ENCODE measurements at regions not wholly inside any gene's neighbourhood (a gene's known extent, or its start where the extent isn't known, plus 50 kb on each side); places are given as distances from the start of the nearest gene placed in this dataset.

DNA sequence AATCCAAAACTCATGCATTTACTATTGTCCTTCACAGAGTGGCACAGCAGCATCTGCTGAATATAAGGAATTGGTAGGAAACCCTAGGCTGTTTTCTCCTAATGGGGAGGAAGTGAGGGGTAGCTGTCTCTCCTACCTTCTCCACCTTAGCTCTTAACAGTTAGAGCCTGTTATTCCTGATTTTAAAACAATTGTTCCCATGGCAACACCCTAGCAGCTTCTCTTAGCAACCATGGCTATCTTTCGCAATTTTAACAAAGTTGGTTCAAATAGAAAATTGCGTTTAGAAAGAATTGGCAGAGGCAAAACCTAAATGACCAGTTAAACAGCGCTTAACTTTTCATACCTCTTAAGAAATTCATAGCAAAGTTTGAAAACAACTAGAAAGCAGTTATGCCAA lies 603.4 kb upstream of the AUTS2 start:
- Histone ChIP-seq H3K14ac (replicated peaks; ENCODE audit: low read depth, low read length) (no peak overlapping the region), H2BK120ac (ENCODE audit: low read depth, low read length) (no peak overlapping the region), H3K4me2 (ENCODE audit: low read depth, low read length) (no peak overlapping the region), H4K91ac (ENCODE audit: insufficient read depth, low read depth, low read length) (no peak overlapping the region), H4K8ac (ENCODE audit: low read depth in 2 of 2, low read length in 2 of 2) (no peak overlapping the region), H3K56ac (ENCODE audit: extremely low read depth, insufficient read depth, low read length) (no peak overlapping the region), H3K9ac (ENCODE audit: low read depth, low read length) (no peak overlapping the region), H4K5ac (ENCODE audit: low read depth, low read length) (no peak overlapping the region), H3K36me3 (ENCODE audit: control insufficient read depth, insufficient read depth, low read length) (no peaks in the 10 kb centered on the region), H2BK20ac (ENCODE audit: low read depth, low read length) (no peak overlapping the region), H2AK5ac (ENCODE audit: low read depth, low read length) (no peak overlapping the region), H3K27me3 (ENCODE audit: control insufficient read depth, insufficient read depth, low read length) (no peaks in the 10 kb centered on the region), H3K9me1 (ENCODE audit: insufficient read depth, low read length) (no peaks in the 10 kb centered on the region), H3K9me3 (ENCODE audit: control insufficient read depth, insufficient read depth, low read length) (peaks cover 20% of the 10 kb centered on the region), H2AFZ (replicated peaks; ENCODE audit: low read length, poor library complexity) (no peak overlapping the region), H3K23ac (ENCODE audit: low read depth, low read length) (no peak overlapping the region), H3K27ac (ENCODE audit: insufficient read depth, low read length) (no peak overlapping the region), H2BK5ac (ENCODE audit: low read depth, low read length, poor library complexity, severe bottlenecking) (no peak overlapping the region), H2AK9ac (replicated peaks; ENCODE audit: low read depth, low read length, poor library complexity) (no peak overlapping the region), H4K20me1 (ENCODE audit: insufficient read depth, low read length) (no peaks in the 10 kb centered on the region), H2BK15ac (ENCODE audit: low read depth, low read length) (no peak overlapping the region), H3K4ac (ENCODE audit: low read depth, low read length) (no peak overlapping the region), H3K4me1 (ENCODE audit: control insufficient read depth, insufficient read depth, low read length) (no peaks in the 10 kb centered on the region), H3K4me3 (ENCODE audit: insufficient read depth, low read depth, low read length) (no peak overlapping the region), H3K18ac (ENCODE audit: low read depth, low read length) (no peak overlapping the region), H3K79me1 (ENCODE audit: low read depth in 1 of 2, low read length in 2 of 2) (no peaks in the 10 kb centered on the region)
- TF ChIP-seq SMC3 (IDR thresholded peaks at IDR 0.05; ENCODE audit: low read depth, low read length) (no peak), CHD1 (IDR thresholded peaks at IDR 0.05; ENCODE audit: low read depth, low read length) (no peak), FOS (IDR thresholded peaks at IDR 0.05; ENCODE audit: low read depth, low read length) (no peak), MAFK (IDR thresholded peaks at IDR 0.05; ENCODE audit: low read depth, low read length) (no peak), RAD21 (IDR thresholded peaks at IDR 0.05; ENCODE audit: low read length) (no peak), MAZ (IDR thresholded peaks at IDR 0.05; ENCODE audit: borderline replicate concordance, low read depth, low read length) (no peak)
- TF ChIP-seq, protein P1, sequence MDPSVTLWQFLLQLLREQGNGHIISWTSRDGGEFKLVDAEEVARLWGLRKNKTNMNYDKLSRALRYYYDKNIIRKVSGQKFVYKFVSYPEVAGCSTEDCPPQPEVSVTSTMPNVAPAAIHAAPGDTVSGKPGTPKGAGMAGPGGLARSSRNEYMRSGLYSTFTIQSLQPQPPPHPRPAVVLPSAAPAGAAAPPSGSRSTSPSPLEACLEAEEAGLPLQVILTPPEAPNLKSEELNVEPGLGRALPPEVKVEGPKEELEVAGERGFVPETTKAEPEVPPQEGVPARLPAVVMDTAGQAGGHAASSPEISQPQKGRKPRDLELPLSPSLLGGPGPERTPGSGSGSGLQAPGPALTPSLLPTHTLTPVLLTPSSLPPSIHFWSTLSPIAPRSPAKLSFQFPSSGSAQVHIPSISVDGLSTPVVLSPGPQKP (IDR thresholded peaks at IDR 0.05; ENCODE audit: borderline replicate concordance, low read depth, low read length), result no peak
- TF ChIP-seq, protein P2, sequence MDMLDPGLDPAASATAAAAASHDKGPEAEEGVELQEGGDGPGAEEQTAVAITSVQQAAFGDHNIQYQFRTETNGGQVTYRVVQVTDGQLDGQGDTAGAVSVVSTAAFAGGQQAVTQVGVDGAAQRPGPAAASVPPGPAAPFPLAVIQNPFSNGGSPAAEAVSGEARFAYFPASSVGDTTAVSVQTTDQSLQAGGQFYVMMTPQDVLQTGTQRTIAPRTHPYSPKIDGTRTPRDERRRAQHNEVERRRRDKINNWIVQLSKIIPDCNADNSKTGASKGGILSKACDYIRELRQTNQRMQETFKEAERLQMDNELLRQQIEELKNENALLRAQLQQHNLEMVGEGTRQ (IDR thresholded peaks at IDR 0.05; ENCODE audit: low read depth, low read length), result no peak
- intact Hi-C loops (cut with micrococcal nuclease), result no loop called here
- WGBS, 2 experiments (ENCODE audit: extremely low coverage in 2 of 2, insufficient read length in 1 of 2), result no CpG with 5 or more reads among the region's 3 CpGs
- ChIA-PET POLR2A (ENCODE audit: unreplicated experiment) (no interaction called here), CTCF (no interaction called here)
- DNase-seq (no peak), ATAC-seq (ENCODE audit: low read depth) (no peak)
- BruUV-seq (replicated peaks), result no TSS peak
- dilution Hi-C loops (cut with HindIII; ENCODE audit: low sequenced_read_pairs, unreplicated experiment), result no loop called here
- in situ Hi-C loops (cut with MboI; ENCODE audit: low sequenced_read_pairs), result no loop called here

Measured in IMR-90 (cell line).